HG02981 (cell line): ENCODE measurements at regions not wholly inside any gene's neighbourhood (a gene's known extent, or its start where the extent isn't known, plus 50 kb on each side); places are given as distances from the start of the nearest gene placed in this dataset.
"Not testable (repeated sequence)": the region's sequence is repeated elsewhere in the genome, so short reads cannot be mapped to it uniquely, and the experiment has no call there.

Experiments used
- ATAC-seq: cut with Tn5 transposase; IDR thresholded peaks from one replicate; pipeline ENCODE4 v1.9.1; 2021; ENCODE audit warnings: mild to moderate bottlenecking, moderate library complexity; ENCODE audit not compliant: unreplicated experiment

DNA sequence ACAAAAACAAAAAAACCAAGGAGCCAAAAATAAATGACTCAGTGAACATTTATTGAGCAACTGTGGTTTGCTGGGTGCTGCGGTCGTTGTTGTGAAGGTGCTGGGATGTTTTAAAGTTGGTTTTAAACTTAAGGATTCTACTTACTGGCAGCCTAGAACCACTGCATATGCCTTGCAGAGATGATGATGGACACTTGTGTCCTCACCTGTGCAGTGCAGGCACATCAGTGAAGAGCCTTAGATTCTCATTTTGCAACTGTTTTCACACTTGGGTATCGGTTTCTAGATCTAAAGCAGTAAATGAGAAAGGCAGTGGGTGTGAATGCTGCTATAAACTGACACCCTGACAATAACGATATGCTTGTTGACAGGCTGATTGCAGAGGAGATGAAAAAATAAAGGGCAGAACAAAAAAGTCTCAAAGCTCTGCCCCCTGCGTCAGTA, 68.8 kb downstream of the UTRN start:
- no peak for ATAC-seq

DNA sequence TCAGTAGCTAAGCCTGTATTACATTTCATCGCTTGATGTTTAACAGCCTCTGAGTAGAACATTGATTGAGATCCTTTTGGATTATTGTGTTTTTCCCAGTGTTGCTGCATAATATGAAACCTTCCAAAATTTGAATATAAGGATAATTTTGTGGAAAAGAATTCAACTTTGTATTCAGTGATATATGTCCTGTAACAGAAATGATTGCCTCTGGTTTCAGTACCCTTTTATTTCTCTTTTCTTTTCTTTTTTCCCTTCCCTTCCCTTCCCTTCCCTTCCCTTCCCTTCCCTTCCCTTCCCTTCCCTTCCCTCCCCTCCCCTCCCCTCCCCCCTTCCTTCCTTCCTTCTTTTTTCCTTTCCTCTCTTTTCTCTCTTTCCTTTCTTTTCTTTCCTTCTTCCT, 74.6 kb downstream of the UTRN start:
- no peak for ATAC-seq

DNA sequence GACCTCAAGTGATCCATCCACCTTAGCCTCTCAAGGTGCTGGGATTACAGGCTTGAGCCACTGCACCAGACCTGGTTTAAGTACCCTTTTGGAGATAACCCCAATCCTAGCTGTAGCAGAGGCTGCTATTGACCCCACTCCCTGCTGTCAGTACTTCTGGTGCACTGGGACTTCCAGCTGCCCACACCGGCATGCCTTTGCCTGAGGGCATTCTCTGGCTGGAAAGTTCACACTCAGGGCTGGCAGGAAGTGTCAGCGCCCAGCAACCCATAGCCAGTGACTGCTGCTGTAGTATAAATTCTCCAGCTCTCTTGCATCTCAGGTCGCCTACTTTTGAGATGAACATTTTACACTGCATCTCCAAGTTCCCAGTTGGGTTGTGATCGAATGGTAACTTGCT, 75.3 kb downstream of the UTRN start:
- no peak for ATAC-seq

DNA sequence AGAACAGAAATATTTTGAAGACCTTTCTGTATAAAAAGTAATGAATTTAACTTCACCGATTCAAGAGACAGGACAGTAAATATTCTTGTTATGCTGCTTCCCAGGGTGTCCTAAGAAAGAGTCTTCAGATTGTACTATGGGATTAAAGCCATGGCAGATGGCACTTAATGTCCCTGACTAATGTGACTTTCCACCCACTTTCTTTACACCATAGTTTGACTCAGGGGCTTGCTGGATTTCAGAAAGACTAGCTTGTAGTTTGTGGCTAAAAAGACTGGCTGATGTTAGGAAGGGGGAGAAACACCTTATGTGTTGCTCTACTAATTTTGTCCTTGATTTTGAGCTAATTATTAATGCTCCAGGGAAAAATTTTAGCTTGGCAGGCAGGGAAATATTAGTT, 75.9 kb downstream of the UTRN start:
- ATAC-seq = no peak

DNA sequence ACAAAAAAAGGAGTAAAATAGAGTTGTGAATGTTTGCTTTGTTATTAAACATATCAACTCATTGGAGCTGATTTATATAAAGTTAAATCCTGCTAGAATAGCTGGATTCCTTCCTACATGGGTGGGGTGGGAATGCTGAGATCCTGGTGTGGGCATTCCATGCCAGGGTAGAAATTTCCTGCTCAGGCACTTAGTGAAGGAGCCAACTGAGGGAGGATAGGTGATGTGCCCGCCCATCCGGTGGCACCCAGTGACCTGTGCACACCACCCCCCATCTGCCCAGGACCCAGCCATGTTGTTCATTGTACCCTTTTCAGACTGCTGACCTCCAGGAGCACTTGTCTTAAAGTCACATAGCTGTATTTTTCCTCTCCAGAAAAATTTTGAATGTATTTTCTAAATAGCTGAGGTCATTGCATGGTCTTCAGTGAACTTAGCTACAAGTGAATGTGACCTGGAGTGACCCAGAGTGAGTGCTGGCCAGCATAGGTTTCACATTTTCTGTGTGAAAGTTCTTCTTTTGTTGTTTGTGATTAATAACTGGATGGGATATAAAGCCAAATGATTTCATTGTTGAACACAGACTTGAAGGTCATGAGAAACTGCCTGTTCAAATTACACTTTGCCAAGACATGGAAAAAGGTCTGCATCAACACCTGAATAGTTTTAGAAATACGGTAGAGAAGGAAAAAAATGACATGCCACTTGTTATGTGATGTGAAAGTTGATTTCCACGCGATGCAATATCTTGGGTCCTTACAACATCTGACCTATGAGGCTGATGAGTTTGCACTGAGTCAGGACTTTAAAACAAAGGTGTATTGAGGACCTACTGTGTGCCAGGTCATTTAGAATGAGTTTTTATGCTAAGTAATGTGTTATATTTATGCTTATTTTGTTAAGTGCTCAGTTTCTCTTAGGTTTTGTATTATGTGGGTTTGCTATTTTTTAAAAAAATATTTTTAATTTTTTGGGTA, 77.2 kb downstream of the UTRN start:
- ATAC-seq = no peak

GRCh38 chr6:144364208-144364720, 79.1 kb downstream of the UTRN start:
- no peak for ATAC-seq

DNA sequence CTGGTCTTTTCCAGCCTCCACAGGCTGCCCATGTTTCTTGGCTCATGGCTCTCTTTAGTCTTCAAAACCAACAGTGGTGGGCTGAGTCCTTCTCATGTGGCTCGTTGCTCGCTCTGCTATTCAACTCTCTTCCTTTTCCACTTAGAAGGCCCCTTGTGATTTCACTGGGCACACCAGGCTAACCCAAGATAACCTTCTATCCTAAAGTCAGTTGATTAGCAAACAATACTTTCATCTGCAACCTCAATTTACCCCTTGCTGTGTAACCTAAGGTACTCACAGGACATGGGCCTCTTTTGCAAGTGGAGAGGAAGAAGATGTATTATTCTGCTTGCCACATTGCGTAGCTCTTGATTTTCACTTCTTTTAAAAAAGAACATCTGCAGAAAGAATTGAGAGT, 79.6 kb downstream of the UTRN start:
- no peak for ATAC-seq

GRCh38 chr6:144365271-144365670, 80.1 kb downstream of the UTRN start:
- no peak for ATAC-seq

GRCh38 chr6:144369696-144370095, 84.6 kb downstream of the UTRN start:
- not testable (repeated sequence) for ATAC-seq

DNA sequence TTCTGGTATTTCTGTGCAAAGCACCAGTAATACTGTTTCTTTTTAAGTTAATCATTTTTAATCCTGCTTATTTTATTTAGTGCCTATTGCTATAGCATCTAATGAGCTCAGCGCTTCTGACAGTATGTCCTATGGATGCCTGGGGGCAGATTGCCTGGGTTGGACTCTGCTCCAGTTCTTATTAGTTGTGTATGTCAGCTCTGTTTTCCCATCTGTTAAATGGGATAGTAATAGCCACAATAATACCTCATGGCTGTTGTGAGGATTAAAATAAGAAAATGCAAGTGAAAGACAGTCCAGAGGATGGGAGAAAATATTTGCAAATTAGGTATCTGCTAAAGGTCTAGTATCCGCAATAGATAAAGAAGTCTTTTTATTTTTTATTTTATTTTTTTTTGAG, 87.0 kb downstream of the UTRN start:
- ATAC-seq = no peak

- ATAC-seq = no peak
Measured at GRCh38 chr6:144372611-144373594, 87.8 kb downstream of the UTRN start.

DNA sequence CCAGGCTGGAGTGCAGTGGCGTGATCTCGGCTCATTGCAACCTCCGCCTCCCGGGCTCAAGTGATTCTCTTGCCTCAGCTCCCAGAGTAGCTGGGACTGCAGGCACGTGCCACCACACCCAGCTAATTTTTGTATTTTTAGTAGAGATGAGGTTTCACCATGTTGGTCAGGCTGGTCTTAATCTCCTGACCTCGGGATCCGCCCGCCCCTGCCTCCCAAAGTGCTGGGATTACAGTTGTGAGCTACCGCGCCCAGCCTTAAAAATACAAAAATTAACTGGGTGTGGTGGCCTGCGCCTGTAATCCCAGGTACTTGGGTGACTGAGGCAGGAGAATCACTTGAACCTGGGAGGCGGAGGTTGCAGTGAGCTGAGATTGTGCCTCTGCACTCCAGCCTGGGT, 89.4 kb downstream of the UTRN start:
- not testable (repeated sequence) for ATAC-seq

DNA sequence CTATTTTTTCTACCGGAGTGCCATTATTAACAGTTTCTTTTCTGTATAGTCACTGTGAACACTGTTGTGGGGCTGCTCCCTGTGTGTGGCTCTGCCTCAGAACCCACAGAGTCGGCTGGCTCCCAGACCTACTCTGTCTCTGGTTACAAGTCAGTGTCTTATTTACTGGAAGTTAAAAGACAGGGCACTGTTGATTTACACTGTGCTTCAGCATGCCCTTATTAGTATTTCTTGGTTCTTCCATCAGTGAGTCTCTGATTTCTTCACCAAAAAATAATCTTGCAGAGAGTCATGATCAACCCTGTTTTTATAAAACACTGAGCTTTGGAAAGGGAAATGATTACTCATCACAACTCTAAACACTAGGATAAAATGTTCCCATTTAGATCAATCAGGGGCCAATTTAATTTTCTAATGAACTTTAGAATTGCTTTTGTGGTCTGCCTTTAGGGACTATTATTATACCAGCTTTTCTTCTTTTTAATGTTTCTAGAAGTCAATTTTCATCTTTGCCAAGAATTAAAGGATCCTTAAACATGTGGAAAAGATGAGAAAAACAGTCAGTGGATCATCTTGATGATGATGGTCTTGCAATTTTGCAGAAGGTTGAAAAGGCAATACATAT, 92.6 kb downstream of the UTRN start:
- ATAC-seq = no peak

GRCh38 chr6:144378437-144378836, 93.3 kb downstream of the UTRN start:
- no peak for ATAC-seq

DNA sequence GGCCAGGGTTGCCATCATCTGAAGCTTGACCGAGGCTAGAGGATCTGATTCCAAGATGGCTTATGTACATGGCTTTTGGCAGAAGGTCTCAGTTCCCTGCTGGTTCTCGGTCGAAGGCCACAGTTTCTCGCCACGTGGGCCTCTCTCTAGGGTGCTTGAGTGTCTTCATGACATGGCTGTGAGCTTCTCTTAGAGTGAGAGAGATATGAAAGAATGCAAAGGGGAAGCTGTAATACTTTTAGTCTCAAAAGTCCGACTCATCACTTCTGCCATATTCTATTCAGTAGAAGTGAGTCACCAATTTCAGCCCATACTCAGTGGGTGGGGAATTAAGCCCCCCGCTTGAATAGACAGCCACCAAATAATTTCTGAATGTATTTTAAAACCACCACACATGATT, 94.2 kb downstream of the UTRN start:
- no peak for ATAC-seq

DNA sequence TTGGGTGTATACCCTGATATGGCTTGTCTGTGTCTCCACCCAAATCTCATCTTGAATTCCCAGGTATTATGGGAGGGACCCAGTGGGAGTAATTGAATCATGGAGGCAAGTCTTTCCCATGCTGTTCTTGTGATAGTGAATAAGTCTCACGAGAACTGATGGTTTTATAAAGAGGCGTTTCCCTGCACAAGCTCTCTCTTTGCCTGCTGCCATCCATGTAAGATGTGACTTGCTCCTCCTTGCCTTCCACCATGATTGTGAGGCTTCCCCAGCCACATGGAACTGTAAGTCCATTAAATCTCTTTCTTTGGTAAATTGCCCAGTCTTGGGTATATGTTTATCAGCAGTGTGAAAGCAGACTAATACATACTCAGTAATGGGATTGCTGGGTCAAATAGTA, 96.4 kb downstream of the UTRN start:
- ATAC-seq = not testable (repeated sequence)

DNA sequence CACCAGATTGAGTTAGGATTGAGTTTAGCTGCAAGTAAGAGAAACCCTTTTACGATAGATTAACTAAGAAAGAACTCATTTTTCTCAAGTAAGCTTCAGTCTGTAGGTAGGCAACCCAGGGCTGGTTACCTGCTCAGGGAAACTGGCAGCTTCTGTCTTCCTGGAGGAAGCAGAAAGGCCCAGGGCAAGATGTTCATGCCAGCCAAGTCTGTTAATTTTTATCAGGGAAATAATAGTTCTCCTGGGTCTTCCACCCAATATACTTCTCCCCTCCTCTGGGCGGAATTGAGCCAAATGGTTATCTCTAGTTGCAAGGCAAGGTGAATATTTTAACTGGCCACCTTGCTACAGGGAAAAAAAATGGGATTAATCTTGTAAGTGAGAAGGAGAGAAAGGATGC, 98.2 kb downstream of the UTRN start:
- ATAC-seq = no peak

- ATAC-seq = no peak
Measured at GRCh38 chr6:144384427-144384826, 99.3 kb downstream of the UTRN start.

DNA sequence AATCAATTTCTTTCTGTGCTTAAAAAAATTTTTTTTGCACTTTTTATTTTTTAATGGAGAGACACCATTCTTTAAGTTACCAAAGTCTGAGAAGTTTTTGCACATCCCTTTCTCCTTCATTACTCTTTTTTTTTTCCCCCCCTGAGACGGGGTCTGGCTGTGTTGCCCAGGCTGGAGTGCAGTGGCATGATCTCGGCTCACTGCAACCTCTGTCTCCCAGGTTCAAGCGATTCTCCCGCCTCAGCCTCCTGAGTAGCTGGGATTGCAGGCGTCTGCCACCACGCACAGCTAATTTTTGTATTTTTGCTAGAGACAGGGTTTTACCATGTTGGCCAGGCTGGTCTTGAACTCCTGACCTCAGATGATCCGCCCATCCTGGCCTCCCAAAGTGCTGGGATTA, 104.3 kb downstream of the UTRN start:
- ATAC-seq = not testable (repeated sequence)

DNA sequence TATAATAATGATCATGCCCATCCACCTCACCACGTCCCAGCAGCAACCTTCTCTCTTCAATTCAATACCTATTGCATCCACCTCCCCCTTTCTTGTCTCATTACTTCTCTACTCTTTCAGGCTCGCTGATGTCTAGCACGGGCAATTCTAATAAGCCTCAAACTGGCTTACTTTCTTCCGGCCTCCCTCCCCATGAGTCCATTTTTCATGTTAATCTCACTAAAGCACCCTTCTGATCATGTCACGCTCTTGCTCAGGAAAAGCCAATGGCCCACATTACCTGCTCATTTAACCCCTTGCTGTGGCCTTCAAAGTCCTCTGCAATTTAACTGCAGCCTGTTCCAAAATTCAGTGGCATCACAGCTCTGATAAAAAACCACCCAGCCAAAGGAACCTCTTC, 105.1 kb downstream of the UTRN start:
- no peak for ATAC-seq

DNA sequence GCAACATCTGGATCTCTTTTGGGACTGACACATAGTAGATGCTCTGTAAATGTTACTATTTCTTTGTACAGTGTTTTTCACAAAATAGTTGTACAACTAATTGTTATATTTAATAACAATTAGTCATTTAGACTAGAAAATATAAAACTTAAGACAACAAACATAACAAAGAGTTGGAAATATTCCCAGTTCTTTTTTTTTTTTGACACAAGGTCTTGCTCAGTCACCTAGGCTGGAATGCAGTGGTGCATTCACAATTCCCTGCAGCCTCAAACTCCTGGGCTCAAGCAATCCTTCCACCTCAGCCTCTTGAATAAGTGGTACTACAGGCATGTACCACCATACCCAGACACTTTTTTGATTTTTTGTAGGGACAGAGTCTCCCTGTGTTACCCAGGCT, 105.8 kb downstream of the UTRN start:
- ATAC-seq = no peak
